ENCODE measurements at regions not wholly inside any gene's neighbourhood (a gene's known extent, or its start where the extent isn't known, plus 50 kb on each side); places are given as distances from the start of the nearest gene placed in this dataset.

GRCh38 chr11:131309776-131310175 is 60.6 kb upstream of the NTM start:
- DNase-seq = no peak

GRCh38 chr11:131311776-131312514 is 58.5 kb upstream of the NTM start:
- no peak for DNase-seq
